Keratinocyte (primary cell): ENCODE measurements at regions not wholly inside any gene's neighbourhood (a gene's known extent, or its start where the extent isn't known, plus 50 kb on each side); places are given as distances from the start of the nearest gene placed in this dataset.

Experiments
- DNase-seq: peaks from one replicate; pipeline ENCODE4 v3.0.0-alpha.2; 2011; ENCODE audit warnings: low read depth, missing footprints, low spot score
- FAIRE-seq: peaks from 2 replicates; lab custom pipeline; 2011; peaks lifted over from hg19 to GRCh38; lab: Jason Lieb, UNC
- H2AFZ ChIP-seq: 2 replicates; pipeline ENCODE4 v1.6.0; 2012; ENCODE audit warnings: low read length, control low read depth, inconsistent platforms; ENCODE audit not compliant: control insufficient read depth
- H3K27ac ChIP-seq: 2 replicates; pipeline ENCODE4 v1.5.1; 2011; ENCODE audit warnings: low read length; ENCODE audit not compliant: control insufficient read depth, insufficient read depth
- H3K27me3 ChIP-seq: 3 replicates; pipeline ENCODE4 v1.6.0; 2011; ENCODE audit warnings: low read length; ENCODE audit not compliant: control insufficient read depth, insufficient read depth; ENCODE audit errors: extremely low read depth
- H3K36me3 ChIP-seq, 2 experiments: 2 replicates in 1 of 2; 3 replicates in 1 of 2; pipeline ENCODE4 v1.5.1; 2011; ENCODE audit warnings: low read length in 2 of 2, mild to moderate bottlenecking in 1 of 2; ENCODE audit not compliant: control insufficient read depth in 2 of 2, insufficient read depth in 2 of 2; ENCODE audit errors: extremely low read depth in 1 of 2
- H3K4me1 ChIP-seq: 3 replicates; pipeline ENCODE4 v1.5.1; 2011; ENCODE audit warnings: low read length; ENCODE audit not compliant: control insufficient read depth, insufficient read depth; ENCODE audit errors: extremely low read depth
- H3K4me2 ChIP-seq: 3 replicates; pipeline ENCODE4 v1.6.0; 2011; ENCODE audit warnings: low read depth, low read length; ENCODE audit not compliant: control insufficient read depth, insufficient read depth; ENCODE audit errors: extremely low read depth
- H3K4me3 ChIP-seq, 3 experiments: fragments of 200-600 bp in 1 of 3; sonication (generic) in 1 of 3; 2 replicates in 2 of 3; 3 replicates in 1 of 3; pipeline ENCODE4 v1.5.1; 2011 to 2016; ENCODE audit warnings: low read length in 3 of 3, mild to moderate bottlenecking in 3 of 3, control low read depth in 2 of 3, inconsistent platforms in 1 of 3, low read depth in 1 of 3, mixed read lengths in 1 of 3, mixed run types in 1 of 3, moderate library complexity in 1 of 3; ENCODE audit not compliant: control insufficient read depth in 2 of 3, insufficient read depth in 2 of 3; ENCODE audit errors: extremely low read depth in 1 of 3
- H3K79me2 ChIP-seq: 2 replicates; pipeline ENCODE4 v1.6.0; 2012; ENCODE audit warnings: low read length; ENCODE audit not compliant: control insufficient read depth, insufficient read depth
- H3K9ac ChIP-seq: 3 replicates; pipeline ENCODE4 v1.6.0; 2011; ENCODE audit warnings: low read length; ENCODE audit not compliant: control insufficient read depth, insufficient read depth; ENCODE audit errors: extremely low read depth
- H3K9me1 ChIP-seq: 3 replicates; pipeline ENCODE4 v1.6.0; 2011; ENCODE audit warnings: low read length; ENCODE audit not compliant: control insufficient read depth, insufficient read depth; ENCODE audit errors: extremely low read depth
- H3K9me3 ChIP-seq: 2 replicates; pipeline ENCODE4 v1.5.1; 2012; ENCODE audit warnings: low read depth, low read length; ENCODE audit not compliant: control insufficient read depth
- H4K20me1 ChIP-seq: 3 replicates; pipeline ENCODE4 v1.6.0; 2011; ENCODE audit warnings: low read length; ENCODE audit not compliant: control insufficient read depth, insufficient read depth; ENCODE audit errors: extremely low read depth
- EZH2 ChIP-seq: IDR thresholded peaks from one replicate; pipeline ENCODE4 v1.6.1; 2012; ENCODE audit warnings: inconsistent platforms, mild to moderate bottlenecking, low read length, moderate library complexity
- dilution Hi-C: fragments of 300-500 bp; cut with MboI; formaldehyde crosslinking; loops from one replicate; pipeline ENCODE4 v1.7.0; 2020; ENCODE audit warnings: low sequenced_read_pairs; ENCODE audit not compliant: extremely low pct_ligation_motif_present
- TF ChIP-seq, protein P1 (sequence below), 3 experiments: IDR thresholded peaks in 1 of 3; conservative IDR thresholded peaks in 1 of 3; optimal IDR thresholded peaks in 1 of 3; 2 replicates in 2 of 3; 3 replicates in 1 of 3; pipeline versions ENCODE3 to v1.5.1; 2011; ENCODE audit warnings: low read length in 3 of 3, mild to moderate bottlenecking in 3 of 3, moderate library complexity in 2 of 3, control low read depth in 1 of 3, inconsistent platforms in 1 of 3; ENCODE audit not compliant: insufficient read depth in 2 of 3; ENCODE audit errors: extremely low read depth in 1 of 3

DNA sequence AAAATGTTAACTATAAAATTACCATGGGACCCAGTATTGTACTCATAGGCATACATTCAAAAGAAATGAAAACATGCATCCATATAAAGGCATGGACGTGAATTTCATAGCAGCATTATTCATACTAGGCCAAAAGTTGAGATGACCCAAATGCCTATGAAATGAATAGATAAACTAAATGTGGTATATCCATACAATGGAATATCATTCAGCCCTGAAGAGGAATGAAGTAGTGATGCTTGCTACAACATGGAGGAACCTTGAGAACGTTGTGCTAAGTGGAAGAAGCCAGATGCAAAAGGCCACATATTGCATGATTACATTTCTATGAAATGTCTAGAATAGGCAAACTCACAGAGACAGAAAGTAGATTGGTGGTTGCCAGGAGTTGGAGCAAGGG is 127.1 kb upstream of the IPO9 start:
- Histone ChIP-seq H3K9ac (no peak overlapping the region), H3K27ac (no peak overlapping the region), H3K4me3 (no peak overlapping the region), H3K4me2 (no peak overlapping the region), H2AFZ (no peak overlapping the region), H3K9me1 (no peaks in the 10 kb centered on the region), H4K20me1 (no peaks in the 10 kb centered on the region), H3K79me2 (no peaks in the 10 kb centered on the region), H3K36me3 (no peaks in the 10 kb centered on the region), H3K27me3 (no peaks in the 10 kb centered on the region), H3K9me3 (no peaks in the 10 kb centered on the region), H3K4me1 (no peaks in the 10 kb centered on the region)
- TF ChIP-seq, protein P1, sequence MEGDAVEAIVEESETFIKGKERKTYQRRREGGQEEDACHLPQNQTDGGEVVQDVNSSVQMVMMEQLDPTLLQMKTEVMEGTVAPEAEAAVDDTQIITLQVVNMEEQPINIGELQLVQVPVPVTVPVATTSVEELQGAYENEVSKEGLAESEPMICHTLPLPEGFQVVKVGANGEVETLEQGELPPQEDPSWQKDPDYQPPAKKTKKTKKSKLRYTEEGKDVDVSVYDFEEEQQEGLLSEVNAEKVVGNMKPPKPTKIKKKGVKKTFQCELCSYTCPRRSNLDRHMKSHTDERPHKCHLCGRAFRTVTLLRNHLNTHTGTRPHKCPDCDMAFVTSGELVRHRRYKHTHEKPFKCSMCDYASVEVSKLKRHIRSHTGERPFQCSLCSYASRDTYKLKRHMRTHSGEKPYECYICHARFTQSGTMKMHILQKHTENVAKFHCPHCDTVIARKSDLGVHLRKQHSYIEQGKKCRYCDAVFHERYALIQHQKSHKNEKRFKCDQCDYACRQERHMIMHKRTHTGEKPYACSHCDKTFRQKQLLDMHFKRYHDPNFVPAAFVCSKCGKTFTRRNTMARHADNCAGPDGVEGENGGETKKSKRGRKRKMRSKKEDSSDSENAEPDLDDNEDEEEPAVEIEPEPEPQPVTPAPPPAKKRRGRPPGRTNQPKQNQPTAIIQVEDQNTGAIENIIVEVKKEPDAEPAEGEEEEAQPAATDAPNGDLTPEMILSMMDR (optimal IDR thresholded peaks at IDR 0.05 in 1 of 3, IDR thresholded peaks at IDR 0.05 in 1 of 3, conservative IDR thresholded peaks at IDR 0.05 in 1 of 3; ENCODE audit: extremely low read depth in 1 of 3, insufficient read depth in 2 of 3, low read length in 3 of 3): no peak
- no peak for TF ChIP-seq EZH2
- no peak for DNase-seq
- no peak for FAIRE-seq
- dilution Hi-C loops: no loop called here

DNA sequence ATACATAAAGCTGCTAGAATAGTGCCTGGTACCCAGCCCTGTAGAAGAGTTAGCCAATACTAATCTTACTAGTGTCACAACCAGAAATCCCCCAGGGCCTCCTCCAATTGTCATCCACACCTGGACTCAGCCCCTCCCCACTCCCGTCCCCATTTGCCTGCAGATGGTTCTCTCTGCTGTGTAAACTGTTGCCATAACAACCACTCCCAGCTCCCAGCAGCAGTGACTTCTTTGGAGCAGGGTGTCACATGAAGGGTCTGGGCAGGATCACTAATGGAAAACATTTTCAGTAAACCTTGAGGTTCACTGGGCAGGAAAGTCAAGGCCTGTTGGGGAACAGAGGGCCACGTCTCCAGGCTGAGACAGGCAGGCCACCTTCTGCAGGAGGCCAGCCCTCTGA is 126.0 kb upstream of the IPO9 start:
- Histone ChIP-seq H3K27ac (no peak overlapping the region), H3K9ac (no peak overlapping the region), H3K4me2 (no peak overlapping the region), H3K79me2 (no peaks in the 10 kb centered on the region), H3K9me3 (no peaks in the 10 kb centered on the region), H3K4me1 (peaks cover 5% of the 10 kb centered on the region), H4K20me1 (no peaks in the 10 kb centered on the region), H3K27me3 (no peaks in the 10 kb centered on the region), H3K4me3 (no peak overlapping the region), H2AFZ (no peak overlapping the region), H3K36me3 (no peaks in the 10 kb centered on the region), H3K9me1 (no peaks in the 10 kb centered on the region)
- TF ChIP-seq, protein P1 (optimal IDR thresholded peaks at IDR 0.05 in 1 of 3, IDR thresholded peaks at IDR 0.05 in 1 of 3, conservative IDR thresholded peaks at IDR 0.05 in 1 of 3; ENCODE audit: extremely low read depth in 1 of 3, insufficient read depth in 2 of 3, low read length in 3 of 3): no peak
- no peak for TF ChIP-seq EZH2
- DNase-seq: no peak
- dilution Hi-C loops: no loop called here
- no peak for FAIRE-seq
